Iris pigment epithelial cell (primary cell): ENCODE measurements at regions not wholly inside any gene's neighbourhood (a gene's known extent, or its start where the extent isn't known, plus 50 kb on each side); places are given as distances from the start of the nearest gene placed in this dataset.

Experiments
- DNase-seq: peaks from one replicate; pipeline ENCODE4 v3.0.0-alpha.2; 2011; ENCODE audit warnings: low read depth

DNA sequence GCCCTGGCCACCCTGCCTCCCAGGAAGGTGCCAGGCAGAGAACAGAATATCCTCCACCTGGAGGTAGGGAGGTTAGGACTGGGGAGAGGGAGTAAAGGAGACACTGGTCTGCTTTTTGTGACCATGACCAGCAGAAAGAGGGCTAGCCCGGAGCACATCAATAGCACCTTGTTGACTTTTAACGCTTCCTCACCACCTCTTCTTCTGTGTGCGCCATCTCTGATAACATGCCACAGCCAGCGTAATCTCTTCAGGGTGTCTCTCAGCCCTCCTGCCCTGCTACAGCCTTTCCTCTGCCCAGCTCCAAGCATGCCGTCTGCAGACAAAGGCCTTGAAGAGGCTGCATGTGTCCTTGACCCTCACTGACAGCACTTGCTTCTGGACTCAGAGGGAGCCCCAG, 50.9 kb upstream of the GJA5 start:
- no peak for DNase-seq

DNA sequence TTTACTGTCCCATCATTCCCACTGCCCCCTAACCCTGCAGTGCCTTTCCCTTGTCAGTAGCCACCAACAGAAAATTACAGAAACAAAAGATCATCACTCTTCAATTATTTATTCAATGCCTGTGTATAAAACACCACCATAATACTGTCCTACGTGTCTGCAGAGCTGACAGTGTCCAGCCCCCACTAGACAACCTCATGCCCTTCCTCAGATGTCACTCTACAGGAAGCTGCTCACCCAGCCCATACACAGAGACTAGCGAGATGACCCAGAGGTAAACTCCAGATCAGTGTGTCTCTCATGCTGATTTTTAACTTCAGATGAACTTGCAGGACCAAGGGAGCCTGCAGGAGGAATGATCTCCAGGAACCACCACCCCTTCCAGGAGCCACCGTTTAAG, 51.3 kb upstream of the GJA5 start:
- no peak for DNase-seq

DNA sequence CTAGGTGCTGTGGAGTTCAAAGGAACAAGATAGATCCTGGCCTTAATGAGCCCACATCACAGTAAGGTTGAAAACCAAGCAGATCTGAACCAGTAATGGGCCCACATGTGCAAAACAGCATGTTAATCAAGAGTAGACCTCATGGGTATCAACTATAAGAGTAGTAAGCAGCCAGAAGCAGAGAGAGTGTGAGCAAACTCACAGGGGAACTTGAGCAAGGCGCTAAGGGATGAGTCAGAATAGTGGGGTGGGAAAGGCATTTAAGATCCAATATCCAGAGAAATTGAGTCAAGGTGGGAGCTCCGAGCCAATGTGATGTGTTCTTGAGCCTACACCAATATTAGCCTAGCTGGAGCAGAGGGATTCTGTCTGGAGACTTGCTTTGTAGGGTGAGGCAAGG, 52.4 kb upstream of the GJA5 start:
- DNase-seq: peak; percentile 6

DNA sequence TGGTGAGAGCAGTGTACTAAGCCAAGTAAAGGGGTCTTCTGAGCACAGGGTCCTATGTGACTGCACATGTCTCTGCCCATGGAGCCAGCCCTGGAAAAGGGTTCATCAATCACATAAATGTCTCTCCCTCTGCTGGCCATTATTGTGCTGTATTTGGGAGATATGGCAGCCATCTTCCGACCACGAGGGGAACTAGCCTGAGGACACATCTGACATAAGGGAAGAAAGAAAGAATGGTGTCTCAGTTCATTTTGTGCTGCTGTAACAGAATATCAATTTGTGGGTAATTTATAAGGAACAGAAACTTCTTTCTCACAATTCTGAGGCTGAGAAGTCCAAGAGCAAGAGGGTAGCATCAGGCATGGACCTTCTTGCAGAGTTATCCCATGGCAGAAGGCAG, 55.1 kb upstream of the GJA5 start:
- DNase-seq: no peak

DNA sequence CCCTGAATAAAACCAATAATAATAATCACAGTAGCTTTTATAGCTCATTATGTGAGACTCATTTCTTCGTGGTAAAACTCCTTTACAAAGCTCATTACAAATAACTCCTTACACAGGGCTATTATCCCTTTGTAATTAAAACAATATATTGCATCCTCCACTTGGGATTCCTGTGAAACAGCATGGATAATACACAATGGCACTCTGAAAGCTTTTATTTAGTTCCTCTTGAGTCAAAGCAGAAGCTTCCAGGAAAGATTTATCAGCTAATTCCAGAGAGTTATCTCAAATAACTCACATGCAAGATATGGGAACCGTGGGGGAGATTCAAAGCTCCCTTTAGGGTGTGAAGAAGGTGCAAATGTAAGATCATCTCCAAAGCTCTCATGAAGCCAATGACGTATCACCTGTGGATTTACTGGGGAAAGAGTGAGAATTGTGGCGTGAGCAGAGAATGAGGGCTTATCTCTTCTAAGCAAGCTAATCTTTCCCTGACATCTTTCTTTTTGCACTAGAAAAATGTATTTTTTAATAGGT, 60.4 kb upstream of the GJA5 start:
- no peak for DNase-seq

DNA sequence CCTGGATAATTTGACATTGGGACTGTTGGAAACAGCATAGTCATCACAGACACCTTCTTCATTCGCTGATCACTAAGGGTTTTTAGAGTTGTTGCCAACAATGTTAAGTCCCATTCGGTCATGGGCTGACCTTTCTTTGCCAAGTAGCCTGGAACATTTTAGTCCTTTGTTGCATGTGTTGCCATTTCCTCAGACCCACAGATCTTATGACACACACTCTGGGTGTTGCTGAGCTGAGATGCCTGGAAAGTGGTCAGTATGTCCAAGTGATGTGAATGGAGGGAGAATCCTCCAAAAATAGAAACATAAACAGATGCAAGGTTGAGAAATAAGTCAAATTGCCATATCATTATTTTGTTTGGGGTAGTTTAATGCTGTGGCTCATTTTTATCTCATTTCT, 61.5 kb upstream of the GJA5 start:
- DNase-seq: peak; percentile 14

DNA sequence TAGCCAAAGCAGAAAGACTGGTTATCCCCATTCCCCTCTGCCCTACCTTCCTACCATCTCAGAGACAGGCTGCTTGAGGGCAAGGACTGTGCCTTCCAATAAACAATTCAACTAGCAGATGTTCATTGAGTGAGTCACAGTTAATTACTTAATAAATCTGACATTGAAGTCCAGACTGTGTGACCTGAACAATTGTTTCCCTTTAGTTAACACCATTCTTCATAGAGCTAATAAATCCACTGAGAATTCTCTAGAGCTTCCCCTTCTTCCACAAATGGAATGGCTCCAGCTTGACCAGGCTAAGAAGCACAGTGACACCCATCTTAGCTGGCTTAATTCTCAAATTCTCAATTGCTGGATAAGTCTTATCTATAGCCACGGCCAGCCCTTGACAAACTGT, 61.9 kb upstream of the GJA5 start:
- DNase-seq: no peak

DNA sequence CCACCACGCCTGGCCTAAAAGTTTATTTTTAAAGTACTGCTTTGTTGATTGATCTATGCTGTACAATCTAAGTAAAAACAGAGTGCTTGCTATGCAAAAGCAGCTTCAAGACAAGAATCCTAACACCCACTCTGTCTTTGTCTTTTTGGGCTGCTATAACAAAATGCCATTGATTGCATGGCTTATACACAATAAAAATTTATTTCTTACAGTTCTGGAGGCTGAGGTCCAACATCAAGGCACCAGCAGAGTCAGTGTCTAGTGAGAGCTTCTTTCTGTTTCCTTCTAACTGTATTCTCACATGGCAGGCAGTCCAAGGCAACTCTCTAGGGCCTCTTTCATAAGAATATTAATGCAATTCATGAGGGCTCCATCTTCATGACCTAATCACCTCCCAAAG, 63.6 kb upstream of the GJA5 start:
- no peak for DNase-seq

DNA sequence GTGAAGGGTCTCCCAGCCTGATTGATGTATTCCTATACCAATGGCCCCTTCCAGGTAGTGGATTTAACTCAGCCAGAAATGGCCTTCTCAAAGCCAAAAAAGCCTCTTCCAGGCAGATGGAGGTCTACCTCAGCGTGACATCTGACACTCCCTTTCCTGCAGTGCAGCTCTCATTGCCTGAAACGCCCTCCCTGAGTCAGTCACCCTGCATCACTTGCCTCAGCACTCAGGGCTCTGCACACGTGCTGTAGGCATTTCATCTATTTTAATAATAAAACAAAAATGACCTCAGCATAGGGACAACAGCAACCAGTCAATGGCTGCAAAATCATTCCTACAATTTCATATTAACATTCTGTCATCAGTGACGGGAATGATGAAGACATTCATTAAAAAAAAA, 64.4 kb upstream of the GJA5 start:
- DNase-seq: no peak

DNA sequence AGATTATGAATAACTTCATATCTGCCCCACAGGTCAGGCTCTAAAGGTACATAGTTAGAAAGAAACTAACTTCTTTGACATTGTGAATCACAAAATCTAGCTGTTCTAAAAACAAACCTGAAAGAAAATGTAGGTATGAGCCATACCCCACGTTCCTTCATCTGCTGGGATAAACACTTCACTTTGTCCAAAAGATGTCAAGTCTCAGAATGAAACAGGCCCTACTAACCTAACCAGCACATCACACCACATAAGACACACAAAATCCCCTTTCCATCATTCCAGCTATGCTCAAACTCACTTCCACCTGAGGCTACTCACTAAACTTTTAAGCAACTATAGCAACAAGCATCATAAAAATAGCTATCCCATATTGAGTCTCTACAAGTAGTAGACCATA, 65.2 kb upstream of the GJA5 start:
- no peak for DNase-seq

DNA sequence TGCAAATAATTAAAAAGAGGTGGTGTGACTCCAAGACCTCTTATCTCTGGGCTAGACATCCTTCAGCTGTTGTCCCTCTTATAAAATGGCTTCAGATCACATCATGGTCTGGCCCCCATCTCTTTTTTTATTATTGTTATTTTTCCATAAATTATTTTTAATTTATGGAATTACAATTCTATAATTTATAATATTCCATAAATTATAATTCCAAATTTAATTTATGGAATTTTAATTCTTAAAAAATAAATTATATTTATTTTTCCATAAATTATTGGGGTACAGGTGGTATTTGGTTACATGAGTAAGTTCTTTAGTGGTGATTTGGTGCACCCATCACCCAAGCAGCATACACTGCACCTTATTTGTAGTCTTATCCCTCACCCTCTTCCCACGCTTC, 65.9 kb upstream of the GJA5 start:
- no peak for DNase-seq

DNA sequence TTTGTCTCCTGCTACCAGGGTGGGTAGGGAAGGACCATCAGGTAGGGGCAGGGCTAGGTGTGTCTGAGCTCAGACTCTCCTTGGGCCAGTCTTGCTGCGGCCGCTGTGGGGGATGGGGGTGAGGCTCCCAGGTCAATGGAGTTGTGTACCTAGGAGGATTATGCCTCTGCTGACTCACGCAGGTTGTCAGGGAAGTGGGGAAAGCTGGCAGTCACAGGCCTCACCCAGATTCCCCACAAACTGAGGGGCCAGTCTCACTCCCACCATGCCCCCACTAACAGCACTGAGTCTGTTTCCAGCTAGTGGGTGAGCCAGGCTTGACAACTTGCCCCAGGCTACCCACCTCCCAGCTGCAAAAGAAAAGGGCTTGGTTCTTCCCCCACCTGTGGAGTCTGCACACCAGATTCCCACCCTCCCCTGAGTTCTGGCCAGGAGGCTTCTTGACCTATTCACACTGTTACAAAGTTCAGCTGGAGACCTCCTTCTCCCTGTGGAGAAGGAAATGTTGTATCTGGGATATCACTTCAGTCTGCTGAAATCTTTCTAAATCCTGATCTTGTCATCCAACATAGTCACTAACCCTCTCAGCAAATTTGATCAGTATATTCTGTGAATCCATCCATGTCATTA, 69.2 kb upstream of the GJA8 start:
- no peak for DNase-seq

DNA sequence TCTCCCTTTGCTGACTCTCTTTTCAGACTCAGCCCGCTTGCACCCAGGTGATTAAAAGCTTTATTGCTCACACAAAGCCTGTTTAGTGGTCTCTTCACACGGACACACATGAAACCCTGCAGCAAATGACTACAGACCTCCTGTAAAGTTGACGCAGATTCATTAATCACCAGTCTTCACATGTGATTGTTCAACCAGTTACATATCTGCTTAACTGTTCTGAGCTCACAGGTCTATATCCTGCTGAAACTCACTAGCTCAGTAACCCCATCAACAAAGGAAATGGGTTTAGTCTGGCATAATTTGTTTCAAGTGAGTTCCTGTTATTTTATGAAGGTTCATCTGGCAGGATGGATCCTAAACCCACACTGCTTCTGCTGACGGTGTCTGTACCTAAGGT, 68.4 kb upstream of the GJA8 start:
- no peak for DNase-seq

DNA sequence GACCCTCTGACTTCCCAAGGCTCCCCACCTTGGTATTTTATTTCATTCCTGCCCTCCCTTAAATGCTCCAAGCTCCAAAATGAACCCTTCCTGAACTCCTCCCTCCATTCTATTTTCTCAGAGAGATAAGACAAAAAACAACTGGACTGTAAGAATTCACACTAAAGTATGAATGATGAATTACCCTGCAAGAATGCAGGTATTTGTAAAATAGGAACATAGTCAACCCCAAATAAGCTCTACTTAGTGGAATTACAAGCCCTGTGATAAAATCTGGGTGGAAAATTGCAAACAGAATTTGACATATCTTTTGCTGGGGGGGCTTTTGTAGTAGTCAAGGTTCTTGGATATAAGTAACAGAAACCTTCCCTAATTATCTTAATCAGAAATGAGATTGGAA, 67.8 kb upstream of the GJA8 start:
- no peak for DNase-seq

DNA sequence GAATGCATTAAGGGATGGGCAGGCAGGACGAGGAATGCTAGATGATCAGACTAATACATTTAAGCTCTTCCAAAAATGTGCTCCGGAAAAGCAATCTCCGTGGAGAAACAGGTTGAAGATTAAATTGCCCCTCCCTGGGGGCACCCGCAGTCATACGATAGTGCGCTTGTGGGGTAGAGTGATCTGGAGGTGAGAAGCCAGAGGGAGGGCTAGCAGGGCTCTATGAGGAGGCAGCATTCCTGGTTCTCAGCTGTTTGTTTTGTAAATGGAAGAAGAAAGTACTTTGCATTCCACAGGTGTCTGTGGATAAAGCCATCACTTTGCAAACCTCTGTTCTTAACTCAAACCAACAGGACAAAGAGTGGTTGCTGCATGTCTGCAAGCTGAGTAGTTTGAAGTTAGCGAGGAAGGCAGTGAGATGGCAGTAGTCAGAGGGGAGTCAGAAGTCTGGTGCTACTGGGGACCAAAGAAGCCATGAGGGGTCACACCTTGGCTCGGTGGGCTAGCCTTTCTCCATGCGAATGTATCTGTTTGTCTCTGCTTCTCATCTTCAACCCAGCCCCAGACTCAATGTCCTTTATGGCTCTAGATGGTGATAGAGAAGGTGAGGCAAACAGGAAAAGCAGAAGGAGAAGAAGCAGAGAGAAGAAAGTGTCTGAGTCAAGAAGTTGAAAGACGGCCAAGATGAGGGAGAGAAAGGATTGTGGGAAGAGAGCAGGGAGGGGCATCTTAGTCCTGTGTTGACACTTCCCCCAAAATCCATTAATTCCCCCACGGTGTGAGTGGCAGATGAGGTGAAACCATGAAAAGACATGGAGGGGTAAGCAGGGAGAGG, 65.2 kb upstream of the GJA8 start:
- no peak for DNase-seq

DNA sequence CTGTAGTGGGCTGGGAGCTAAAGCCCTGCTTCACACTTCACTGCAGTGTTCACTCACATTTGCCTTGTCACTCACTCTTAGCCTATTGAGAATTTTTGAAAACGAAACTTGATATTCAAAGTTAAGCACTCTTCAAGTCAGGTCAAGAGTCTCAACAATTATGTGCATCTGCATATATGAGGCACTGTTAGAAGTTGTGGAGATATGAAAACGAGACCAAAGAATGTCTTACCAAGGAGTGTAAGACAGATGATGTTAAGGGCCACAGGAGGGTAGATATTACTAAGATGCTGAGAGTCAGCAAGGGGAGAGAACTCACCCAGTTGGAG, 64.7 kb upstream of the GJA8 start:
- no peak for DNase-seq

DNA sequence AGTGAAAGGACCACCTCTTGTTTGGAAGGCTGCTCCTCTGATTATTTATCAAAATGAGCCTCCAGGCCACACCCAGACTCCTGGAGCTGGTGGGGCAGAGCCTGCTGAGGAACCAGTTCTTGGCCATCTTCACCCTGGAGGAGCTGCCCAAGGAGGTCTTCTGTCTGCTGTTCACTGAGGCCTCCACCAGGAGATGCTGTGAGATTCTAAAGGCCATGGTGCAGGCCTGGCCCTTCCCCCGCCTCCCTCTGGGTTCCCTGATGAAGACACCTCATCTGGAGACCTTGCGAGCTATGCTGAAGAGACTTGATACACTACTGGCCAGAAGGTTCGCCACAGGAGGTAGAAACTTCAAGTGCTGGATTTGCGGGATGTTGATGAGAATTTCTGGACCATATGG, 61.7 kb upstream of the GJA8 start:
- peak; percentile 31 for DNase-seq

DNA sequence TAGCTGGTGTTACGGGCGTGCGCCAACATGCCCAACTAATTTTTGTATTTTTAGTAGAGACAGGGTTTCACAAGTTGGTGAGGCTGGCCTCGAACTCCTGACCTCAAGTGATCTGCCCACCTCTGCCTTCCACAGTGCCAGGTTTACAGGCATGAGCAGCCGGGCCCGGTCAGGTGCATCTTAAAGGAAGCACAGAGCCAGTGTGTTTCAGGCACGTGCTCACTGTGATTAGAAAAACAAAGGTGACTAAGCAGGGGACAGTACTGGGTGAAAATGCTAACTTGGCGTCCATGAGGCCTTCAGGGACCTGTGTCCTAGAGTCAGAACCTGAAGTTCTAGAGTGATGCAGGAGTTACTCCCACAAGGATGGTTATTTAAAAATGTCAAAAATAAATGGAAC, 60.0 kb upstream of the GJA8 start:
- DNase-seq: no peak

DNA sequence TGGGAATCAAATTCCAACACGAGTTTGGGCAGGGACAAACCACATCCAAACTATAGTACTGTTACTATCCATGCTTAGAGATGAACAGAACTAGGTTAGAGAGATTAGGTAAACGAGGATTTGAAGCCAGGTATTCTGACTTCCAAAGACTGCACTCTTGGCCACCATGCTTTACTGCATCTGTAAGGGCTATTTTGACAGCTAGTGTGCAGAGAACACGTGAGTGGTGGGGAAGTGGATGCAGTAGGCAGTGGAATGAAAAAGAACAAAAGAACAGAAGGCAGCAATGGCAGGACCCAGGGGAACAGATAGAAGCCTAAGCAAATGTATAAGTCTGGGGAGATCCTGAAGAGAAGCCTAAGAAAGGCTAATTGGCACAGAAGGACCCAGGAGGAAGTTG, 59.1 kb upstream of the GJA8 start:
- no peak for DNase-seq

DNA sequence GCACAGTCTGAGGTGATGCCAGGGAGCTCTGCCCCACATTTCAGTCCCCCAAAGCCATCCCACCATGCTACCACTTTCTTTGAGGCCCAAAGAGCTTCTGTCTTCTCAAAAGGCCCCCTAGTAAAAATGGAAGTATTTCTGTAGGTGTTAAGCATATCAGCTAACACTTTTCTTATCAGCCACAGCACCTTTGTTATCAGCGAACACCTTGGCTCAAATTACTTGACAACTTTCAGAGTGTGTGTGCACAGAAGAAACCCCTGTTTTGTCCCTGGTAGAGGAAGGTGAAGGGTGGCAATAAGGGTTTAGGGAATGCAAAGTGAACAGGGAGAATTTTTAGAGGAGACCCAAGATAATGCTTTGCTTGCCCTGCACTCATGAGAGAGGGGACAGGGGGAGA, 54.8 kb upstream of the GJA8 start:
- DNase-seq: no peak

DNA sequence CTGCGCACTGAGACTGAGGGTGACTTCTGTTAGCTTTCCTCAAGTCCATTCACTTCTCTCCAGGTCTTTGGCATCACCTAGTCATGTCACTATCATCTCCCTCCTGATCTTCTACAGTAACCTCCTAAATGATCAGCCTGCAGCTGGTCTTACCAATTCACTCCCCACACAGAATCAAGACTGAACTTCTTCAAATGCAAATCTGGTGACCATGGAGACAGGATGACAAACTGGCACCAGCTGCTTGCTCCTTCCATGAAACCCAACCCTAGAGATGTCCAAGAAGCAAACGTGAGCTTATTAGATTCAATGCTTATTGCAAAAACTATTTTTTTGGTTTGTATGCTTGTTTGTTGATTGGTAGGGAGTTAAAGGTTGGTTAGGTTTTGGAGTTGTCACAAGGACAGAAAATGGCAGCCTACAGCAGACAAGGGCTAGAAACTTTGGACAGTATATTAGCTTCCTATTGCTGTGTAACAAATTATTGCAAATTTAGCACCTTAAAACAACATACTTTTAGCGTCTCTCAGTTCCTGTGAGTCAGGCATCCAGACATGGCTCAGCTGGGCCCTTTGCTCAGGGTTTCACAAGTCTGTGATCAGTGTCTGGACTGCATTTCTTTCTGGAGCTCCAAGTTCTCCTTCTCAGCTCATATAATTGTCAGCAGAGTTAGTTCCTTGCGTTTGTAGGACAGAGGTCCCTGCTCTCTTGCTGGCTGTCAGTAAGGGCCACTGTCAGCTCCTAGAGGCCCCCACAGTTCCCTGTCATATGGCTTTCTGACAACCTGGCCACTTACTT, 53.3 kb upstream of the GJA8 start:
- peak; percentile 70 for DNase-seq

DNA sequence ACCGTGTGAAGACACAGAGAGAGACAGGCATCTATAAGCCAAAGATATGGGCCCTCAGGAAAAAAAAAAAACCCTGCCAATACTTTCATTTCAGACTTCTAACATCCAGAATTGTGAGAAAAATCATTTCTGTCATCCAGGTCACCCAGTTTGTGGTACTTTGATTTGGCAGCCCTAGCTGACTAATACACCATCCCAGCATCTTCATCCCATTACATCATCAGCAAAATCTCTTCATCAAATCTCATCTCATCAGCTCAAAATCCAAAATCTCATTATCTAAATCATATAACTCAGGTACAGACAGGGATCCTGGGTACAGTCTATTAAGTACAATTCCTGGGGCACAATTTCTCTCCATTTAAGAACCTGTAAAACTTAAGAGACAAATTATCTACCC, 51.9 kb upstream of the GJA8 start:
- DNase-seq: no peak

DNA sequence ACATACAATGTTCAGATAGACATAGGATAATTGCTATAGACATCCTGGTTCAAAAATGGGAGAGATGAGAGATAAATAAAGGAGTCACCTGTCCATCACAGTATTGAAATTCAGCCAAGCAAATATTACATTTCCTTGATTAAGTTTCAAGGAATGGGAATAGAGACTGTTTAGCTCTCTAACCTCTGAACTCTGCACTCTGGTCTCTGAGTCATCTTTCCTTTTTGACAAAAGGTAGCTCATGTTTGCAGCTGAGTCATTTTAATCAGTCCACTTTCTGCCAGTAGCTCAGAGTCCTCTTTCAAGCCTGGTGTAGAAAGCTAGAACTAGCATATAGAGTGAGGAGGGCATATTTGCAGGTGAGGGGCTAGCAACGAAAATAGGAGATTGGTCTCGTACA, 51.4 kb upstream of the GJA8 start:
- peak; percentile 19 for DNase-seq
